ENCODE measurements at regions not wholly inside any gene's neighbourhood (a gene's known extent, or its start where the extent isn't known, plus 50 kb on each side); places are given as distances from the start of the nearest gene placed in this dataset.

GRCh38 chr17:72306037-72306436 is 185.2 kb downstream of the SOX9 start:
- CTCF ChIA-PET = no interaction called here
- H3K27me3 ChIP-seq (ENCODE audit: control insufficient read depth, insufficient read depth, low read length) = no peaks in the 10 kb centered on the region
- no peak overlapping the region for H3K4me3 ChIP-seq (ENCODE audit: low read depth, low read length)
- TF ChIP-seq, protein P1, sequence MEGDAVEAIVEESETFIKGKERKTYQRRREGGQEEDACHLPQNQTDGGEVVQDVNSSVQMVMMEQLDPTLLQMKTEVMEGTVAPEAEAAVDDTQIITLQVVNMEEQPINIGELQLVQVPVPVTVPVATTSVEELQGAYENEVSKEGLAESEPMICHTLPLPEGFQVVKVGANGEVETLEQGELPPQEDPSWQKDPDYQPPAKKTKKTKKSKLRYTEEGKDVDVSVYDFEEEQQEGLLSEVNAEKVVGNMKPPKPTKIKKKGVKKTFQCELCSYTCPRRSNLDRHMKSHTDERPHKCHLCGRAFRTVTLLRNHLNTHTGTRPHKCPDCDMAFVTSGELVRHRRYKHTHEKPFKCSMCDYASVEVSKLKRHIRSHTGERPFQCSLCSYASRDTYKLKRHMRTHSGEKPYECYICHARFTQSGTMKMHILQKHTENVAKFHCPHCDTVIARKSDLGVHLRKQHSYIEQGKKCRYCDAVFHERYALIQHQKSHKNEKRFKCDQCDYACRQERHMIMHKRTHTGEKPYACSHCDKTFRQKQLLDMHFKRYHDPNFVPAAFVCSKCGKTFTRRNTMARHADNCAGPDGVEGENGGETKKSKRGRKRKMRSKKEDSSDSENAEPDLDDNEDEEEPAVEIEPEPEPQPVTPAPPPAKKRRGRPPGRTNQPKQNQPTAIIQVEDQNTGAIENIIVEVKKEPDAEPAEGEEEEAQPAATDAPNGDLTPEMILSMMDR (IDR thresholded peaks at IDR 0.05; ENCODE audit: low read depth, low read length) = no peak
- DNase-seq (ENCODE audit: low read depth, low spot score) = no peak
- POLR2A ChIA-PET = no interaction called here
- H3K27ac ChIP-seq (ENCODE audit: low read depth, low read length) = no peak overlapping the region
- H3K9me3 ChIP-seq (ENCODE audit: control insufficient read depth, insufficient read depth, low read length) = no peaks in the 10 kb centered on the region

DNA sequence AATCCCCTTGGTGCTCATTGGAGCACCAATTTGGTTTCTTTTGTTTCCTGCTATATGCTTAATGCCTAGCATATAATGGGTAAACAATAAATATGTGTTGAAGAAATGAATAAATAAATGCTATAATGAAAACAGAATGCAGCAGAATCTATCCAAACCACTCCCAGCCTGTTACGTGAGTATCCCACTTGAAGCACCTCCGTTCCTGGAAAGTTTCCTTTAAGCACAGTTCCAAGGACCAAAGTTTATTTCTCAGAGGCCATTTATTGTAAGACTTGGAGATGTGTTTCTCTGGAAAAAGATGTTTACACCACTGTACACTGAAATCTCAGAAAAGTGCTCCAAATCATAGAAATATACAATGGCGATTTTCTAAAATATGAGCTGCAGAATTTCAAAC is 187.0 kb downstream of the SOX9 start:
- POLR2A ChIA-PET = interaction anchor here (0.6 kb wide), 1 partner anchor 203 kb away, joined by 4 read pairs; no protein-coding TSS in a partner anchor
- CTCF ChIA-PET = no interaction called here
- Histone ChIP-seq H3K27me3 (ENCODE audit: control insufficient read depth, insufficient read depth, low read length) (no peaks in the 10 kb centered on the region), H3K9me3 (ENCODE audit: control insufficient read depth, insufficient read depth, low read length) (no peaks in the 10 kb centered on the region), H3K4me3 (ENCODE audit: low read depth, low read length) (no peak overlapping the region), H3K27ac (ENCODE audit: low read depth, low read length) (no peak overlapping the region)
- DNase-seq (ENCODE audit: low read depth, low spot score) = no peak
- TF ChIP-seq, protein P1 (IDR thresholded peaks at IDR 0.05; ENCODE audit: low read depth, low read length) = no peak

GRCh38 chr17:72308744-72309385 is 188.0 kb downstream of the SOX9 start:
- Histone ChIP-seq H3K27me3 (ENCODE audit: control insufficient read depth, insufficient read depth, low read length) (no peaks in the 10 kb centered on the region), H3K9me3 (ENCODE audit: control insufficient read depth, insufficient read depth, low read length) (no peaks in the 10 kb centered on the region), H3K4me3 (ENCODE audit: low read depth, low read length) (no peak overlapping the region), H3K27ac (ENCODE audit: low read depth, low read length) (no peak overlapping the region)
- ChIA-PET CTCF (no interaction called here), POLR2A (no interaction called here)
- TF ChIP-seq, protein P1 (IDR thresholded peaks at IDR 0.05; ENCODE audit: low read depth, low read length) = no peak
- no peak for DNase-seq (ENCODE audit: low read depth, low spot score)

DNA sequence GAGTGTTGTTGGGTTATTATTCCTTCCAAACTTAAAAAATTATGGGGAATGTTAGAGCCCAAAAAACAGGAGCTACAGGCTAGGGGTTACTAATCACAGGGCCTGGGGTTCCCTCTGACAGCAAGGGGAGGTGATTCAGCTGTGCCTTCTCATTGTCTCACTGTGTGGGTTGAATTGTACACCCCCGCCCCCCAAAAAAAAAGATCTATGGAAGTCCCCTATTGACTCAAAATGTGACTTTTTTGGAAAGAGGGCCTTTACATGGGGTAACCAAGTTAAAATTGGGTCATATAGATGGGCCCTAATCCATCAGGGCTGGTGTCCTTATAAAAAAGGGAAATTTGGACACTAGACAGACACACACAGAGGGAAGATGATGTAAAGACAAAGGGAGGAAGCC is 190.2 kb downstream of the SOX9 start:
- ChIA-PET CTCF (no interaction called here), POLR2A (no interaction called here)

More for the DNA sequence above, 190.2 kb downstream of the SOX9 start:
- TF ChIP-seq, protein P1 (IDR thresholded peaks at IDR 0.05; ENCODE audit: low read depth, low read length) = no peak
- no peaks in the 10 kb centered on the region for H3K27me3 ChIP-seq (ENCODE audit: control insufficient read depth, insufficient read depth, low read length)
- H3K4me3 ChIP-seq (ENCODE audit: low read depth, low read length) = no peak overlapping the region
- no peak overlapping the region for H3K27ac ChIP-seq (ENCODE audit: low read depth, low read length)
- H3K9me3 ChIP-seq (ENCODE audit: control insufficient read depth, insufficient read depth, low read length) = no peaks in the 10 kb centered on the region
- no peak for DNase-seq (ENCODE audit: low read depth, low spot score)
